ENCODE measurements at regions not wholly inside any gene's neighbourhood (a gene's known extent, or its start where the extent isn't known, plus 50 kb on each side); places are given as distances from the start of the nearest gene placed in this dataset.
"Not testable (repeated sequence)": the region's sequence is repeated elsewhere in the genome, so short reads cannot be mapped to it uniquely, and the experiment has no call there.

DNA sequence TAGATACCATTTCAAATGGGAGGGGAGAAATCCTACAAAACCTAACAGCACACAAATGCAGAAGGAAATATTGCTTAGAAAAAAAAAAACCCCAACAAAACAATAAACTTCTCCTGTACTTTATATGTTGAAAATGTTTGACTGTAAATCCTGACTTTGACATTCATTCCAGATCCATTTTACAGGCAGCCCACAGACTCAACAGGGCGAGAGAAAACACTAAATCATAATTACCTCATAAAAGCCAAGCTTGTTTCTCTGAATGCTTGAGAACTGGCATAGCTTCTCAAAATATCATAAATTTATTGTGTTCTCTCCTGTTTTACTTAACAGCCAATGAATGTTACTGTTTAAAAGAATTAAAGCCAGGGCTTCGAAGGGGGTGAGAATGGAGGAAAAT, 273.2 kb downstream of the CD83 start:
- no peak for DNase-seq (ENCODE audit: low read depth)

DNA sequence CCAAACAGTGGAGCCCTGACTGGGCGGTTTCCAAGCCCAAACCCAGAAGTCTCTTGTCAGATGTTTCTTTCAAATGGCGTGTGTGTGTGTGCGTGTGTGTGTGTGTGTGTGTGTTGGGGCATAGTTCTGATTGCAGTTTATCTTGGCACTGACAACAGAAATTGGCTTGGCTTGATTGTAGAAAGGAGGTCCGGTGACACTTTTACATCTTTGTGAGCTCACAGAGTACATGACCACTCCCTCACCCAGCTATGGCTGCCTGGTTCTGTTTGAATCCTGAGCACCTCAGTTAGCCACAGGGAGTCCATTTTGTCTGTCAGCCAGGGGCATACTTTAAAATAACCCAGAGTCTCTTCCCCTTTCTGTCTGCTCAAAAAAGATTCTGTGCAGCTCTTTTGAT, 276.3 kb downstream of the CD83 start:
- no peak for DNase-seq (ENCODE audit: low read depth)

DNA sequence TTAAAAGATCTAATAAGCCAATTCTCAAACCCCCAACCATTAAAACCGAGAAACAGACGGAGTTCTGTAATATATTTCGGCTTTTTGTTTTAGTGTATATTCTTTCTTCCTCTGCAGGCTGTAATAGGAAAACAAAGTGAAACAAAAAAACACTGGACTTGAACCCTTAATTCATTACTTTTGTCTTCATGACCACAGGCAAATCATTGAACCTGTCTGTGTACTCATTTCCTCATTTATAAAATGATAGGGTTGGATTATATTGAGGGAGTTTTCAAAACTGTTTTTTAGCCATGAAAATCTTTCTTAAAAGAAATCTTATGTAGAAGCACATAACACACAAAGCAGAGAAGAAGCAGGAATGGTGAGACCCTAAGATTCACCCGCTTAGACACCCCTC, 278.8 kb downstream of the CD83 start:
- DNase-seq (ENCODE audit: low read depth): no peak

DNA sequence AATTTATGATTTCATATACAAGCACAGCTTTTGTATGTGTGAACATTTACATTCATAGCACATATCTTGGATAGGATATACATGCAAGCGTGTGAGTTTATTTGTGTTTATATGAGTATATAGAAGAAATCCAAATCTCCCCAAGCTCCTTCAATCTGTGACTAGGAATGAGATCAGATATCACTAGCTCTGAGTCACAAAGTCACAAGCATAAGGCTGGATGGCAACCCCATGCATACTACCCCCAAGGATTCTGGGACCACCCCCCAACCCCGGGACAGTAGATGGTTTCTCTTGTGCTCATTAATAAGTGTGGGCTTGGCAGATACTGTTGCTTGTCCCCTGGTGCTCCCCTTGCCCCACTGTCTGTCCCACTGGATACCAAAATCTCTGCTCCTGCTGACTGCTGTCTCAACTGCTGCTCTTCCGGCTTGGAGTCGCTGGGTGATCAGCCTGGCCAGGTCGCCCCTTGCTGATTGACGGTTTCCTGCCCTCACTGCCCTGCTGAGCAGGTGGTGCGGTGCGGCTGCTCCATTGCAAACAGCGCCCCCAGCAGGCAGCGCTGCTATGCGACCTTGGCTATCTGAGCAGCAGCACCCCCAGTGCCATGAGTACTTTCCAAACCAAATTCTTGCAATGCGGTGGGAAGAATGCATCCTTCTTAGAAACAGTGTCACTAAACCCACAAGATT, 279.4 kb downstream of the CD83 start:
- no peak for DNase-seq (ENCODE audit: low read depth)

DNA sequence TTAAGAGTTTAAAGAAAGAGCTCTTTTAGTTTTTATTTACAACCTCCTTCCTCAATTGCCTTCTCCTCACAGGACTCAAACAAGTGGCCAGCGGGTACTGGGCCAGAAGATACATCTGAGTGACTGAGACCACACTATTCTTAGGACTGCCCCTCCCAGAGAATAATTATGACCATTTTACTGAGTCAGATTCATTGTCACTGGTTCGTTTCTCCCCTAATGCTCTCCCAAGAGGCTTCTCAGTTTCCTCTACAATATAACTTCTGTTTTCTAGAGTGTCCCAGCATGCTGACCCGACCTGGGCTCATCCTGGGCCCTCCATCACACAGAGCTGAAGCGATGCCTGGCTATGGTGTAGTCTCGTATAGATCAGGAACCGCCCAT, 279.9 kb downstream of the CD83 start:
- DNase-seq (ENCODE audit: low read depth): no peak

DNA sequence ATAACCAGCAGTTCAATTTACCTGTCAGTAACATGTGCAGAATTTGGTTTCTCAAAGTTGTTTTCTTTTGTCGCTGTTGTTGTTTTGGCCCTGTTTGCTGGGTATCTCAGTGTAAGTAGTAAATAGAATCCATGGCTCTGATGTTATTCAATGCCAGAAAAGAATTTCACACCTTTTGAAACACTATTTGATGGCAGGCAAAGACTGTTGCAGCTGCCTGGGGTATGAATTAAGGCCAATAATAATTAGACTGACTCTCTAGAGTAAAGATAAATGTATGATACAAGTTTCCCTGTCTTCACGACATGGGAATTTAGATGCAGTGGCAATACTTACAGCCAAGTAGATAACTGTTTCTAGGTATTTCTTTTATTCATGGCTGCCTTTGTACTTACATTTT, 281.4 kb downstream of the CD83 start:
- DNase-seq (ENCODE audit: low read depth): no peak

DNA sequence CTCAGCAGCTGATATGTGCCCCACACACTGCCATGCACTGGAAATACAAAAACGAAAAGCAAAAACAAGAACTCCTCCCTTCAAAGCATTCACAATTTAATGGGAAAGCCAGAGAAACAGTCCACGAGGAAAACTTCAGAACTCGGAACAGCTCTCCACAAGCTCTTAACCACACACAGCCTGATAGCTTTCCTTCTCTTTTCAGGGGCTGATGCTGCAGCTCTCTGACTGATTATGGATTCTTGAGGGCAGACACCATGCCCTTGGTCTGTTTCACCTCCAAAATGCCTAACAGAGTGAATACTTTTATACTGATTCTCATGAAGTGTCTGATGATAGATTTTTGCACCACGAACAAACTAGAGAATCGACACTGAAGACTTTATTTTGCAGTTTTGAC, 282.1 kb downstream of the CD83 start:
- no peak for DNase-seq (ENCODE audit: low read depth)

DNA sequence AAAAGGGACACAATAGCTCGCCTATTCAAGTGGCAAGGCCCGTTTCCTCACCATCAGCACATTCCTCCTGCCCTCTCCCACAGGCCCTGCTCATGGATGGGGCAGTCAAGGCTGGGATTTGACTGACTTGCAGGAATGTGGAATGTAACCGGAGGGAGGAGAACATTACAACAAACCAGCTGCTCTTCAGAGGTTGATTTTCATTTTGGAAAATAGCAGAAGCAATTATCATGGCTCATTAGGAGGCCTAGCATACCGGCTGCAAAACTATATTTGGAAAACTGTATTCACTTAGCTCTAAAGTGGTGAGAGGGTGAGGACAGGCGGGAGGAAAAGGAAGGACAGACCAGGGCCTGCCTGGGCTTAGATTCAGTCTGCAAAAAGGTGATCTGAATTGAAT, 283.7 kb downstream of the CD83 start:
- DNase-seq (ENCODE audit: low read depth): no peak

DNA sequence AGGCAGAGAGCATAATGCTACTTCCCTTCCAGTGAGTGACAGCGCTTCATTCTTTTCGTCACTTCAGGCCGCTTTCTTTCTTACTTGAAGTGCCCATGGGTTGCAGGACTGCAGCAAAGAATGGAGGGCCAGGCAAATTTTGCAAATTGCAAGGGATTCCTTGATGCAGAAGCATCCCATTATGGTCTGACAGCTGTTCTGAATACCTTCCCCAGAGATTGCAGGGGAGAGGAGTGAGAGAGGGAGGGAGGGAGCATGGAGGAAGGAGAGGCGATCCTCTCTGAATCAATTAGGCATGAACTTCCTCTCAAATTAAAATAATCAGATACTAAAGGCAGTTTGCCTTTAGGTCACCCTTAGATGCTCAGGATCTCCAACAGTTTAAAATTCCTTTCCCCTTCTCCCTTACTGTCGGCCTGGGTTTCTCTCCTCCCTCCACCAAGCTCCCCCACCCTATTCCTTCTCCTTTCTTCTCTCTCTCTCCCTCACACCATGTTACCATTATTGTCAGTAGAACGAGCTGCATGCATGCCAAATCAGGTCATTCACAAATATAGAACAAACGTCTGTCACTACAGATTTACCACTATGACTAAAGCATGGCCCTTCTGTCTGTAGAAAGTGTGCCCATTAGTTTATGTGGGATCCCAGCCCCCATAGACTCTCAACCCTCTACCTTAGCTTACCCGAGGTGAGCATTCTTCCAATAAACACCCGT, 289.2 kb downstream of the CD83 start:
- no peak for DNase-seq (ENCODE audit: low read depth)

DNA sequence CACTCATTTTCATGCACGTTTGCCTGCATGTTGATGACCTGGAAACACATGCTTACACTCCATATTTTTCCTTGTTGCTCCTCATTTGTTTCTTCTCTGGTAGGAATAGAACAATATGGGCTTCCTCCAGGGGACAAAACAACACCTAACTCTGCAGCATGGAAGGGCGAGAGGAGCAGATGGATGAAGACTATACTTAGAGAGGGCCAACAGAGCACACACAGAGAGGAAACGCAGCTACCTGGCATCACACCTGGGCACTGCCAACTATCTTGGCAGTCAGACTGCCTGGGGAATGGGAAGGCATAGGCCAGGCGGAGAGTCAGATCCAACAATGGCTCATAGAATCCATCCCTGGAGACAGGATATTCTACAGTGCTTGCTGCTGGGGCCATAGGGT, 290.9 kb downstream of the CD83 start:
- DNase-seq (ENCODE audit: low read depth): no peak

DNA sequence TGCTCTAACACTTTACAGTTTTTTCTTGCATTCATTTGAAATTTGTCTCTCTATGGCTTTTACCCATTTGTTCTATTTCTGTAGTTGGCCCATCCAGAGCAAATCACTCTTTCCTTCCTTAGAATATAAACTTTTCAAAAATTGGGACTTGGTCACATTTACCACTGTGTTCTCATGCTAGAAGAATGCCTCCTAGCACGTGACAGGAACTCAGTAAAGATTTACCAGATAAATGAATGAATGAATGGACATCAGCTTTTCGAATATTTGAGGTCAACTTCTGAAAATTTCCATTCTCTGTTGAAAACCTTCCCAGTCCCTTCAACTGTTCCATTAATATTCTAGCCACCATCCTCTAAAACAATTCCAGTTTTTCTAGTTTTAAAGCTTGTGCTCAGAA, 294.5 kb downstream of the CD83 start:
- no peak for DNase-seq (ENCODE audit: low read depth)

DNA sequence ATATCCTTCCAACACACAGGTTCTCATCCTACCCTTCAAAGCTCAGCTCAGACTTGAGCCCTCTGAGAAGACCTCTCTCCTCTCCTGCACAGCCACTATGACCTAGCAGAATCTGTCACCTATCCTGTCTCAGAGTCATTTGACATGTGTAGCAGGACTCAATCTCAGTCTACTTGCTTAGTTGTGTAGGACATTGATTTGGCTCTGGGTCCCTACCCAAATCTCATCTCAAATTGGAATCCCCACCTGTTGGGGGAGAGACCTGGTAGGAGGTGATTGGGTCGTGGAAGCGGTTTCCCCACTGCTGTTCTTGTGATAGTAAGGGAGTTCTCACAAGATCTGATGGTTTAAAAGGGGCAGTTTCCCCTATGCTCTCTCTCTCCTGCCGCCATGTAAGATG, 297.9 kb downstream of the CD83 start:
- DNase-seq (ENCODE audit: low read depth): no peak

DNA sequence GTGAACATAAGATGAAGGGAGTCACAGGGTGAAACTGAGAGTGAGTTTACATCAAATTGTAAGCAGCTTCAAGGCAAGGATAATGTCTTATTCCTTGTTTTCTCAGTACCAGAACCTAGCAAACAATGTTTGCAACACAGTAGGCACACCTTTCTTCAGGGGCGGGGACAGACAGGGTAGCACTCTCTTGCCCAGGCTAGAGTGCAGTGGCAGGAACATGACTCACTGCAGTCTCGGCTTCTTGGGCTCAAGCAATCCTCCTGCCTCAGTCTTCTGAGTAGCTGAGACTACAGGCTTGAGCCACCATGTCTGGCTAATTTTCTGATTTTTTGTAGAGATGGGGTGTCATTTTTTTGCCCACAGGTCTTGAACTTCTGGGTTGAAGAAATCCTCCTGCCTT, 299.8 kb downstream of the CD83 start:
- DNase-seq (ENCODE audit: low read depth): no peak

DNA sequence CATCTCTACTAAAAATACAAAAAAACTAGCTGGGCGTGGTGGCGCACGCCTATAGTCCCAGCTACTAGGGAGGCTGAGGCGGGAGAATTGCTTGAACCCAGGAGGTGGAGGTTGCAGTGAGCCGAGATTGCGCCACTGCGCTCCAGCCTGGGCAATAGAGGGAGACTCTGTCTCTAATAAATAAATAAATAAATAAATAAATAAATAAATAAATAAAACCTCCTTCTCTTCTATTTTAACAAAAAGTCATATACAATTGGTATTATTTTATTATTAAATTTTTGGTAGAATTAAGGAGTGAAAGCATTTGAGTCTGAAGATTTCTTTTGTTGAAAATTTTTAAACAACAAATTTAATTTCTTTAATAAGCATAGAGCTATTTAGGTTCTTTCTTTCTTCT, 301.7 kb downstream of the CD83 start:
- not testable (repeated sequence) for DNase-seq (ENCODE audit: low read depth)

DNA sequence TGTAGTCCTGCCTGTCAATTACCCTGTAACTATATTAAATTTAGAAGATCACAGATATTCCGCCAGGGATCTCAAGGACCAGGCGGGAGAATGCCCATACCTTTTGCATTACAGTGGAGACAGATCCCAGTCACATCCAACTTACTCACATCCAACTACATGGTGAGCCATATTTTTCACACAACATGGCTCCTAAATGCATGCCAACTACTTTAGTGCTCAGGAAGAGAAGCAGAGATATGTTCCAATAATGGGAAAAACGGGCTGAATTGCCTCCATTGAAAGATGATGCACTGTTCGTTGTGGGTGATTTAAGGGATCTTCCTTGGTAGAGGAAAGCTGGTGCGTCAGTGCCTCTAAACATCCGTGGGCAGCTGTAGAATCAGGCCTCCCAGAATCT, 304.5 kb downstream of the CD83 start:
- DNase-seq (ENCODE audit: low read depth): no peak

DNA sequence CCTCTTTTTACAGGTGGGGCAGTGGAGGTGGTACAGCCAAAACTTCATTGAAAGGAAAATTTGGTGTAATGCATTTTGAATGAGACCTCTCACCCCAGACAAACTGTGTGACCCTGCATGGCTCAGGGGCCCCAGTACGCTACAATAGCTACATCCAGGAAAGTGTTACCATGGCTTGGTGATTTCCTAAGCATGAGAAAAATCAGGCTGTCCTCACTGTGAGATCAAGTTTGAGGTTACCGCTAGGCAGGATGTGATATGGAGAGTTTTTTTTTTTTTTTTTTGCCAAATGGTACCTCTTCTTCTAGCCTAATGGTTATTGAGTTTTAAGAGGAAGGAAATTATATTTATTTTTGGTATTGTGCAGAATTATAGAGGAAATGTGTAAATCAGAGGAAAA, 305.3 kb downstream of the CD83 start:
- DNase-seq (ENCODE audit: low read depth): no peak

DNA sequence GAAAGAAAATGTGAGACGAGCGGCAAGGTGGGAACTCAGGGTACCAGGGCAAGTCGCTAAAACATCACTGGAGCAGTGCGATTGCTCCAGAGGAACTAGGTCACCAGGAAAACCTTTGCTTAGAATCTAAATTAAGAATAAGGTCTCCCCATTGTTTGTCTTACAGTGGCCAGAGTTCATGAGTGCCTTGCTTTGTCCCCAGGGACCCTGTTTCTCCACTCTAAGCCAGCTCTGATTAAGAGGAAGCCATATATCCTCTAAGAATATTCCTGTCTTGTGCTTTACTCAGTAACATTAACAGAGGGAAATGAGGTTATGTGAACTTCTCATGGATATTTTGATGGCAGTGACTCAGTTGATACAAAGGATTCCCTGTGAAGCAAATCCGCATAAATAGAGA, 305.8 kb downstream of the CD83 start:
- no peak for DNase-seq (ENCODE audit: low read depth)

DNA sequence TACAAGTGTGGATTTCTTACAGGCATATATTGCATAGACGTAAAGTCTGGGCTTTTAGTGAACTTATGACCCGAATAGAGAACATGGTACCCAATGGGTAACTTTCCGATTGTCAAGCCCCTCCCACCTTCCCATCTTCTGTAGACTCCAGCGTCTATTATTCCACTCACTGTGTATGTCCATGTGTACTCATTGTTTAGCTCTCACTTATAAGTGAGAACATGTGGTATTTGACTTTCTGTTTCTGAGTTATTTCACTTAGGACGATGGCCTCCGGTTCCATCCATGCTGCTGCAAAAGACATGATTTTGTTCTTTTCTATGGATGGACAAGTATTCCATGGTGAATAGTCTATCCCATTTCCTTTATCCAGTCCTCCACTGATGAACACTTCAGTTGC, 306.4 kb downstream of the CD83 start:
- no peak for DNase-seq (ENCODE audit: low read depth)

DNA sequence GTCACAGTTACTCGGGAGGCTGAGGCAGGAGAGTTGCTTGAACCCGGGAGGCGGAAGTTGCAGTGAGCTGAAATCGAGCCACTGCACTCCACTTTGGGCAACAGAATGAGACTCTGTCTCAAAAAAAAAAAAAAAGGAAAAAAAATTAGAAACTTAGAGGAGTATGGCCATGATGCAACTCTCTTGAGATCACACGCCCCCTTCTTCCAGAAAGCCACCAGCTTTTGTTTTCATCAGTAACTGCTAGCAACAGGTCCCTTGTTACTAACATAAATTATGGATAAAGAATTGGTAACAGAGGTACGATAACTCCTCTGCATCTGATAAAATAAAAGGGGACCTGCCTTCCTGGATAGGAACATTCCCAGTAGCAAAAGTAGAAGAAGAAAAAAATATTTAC, 308.2 kb downstream of the CD83 start:
- no peak for DNase-seq (ENCODE audit: low read depth)

DNA sequence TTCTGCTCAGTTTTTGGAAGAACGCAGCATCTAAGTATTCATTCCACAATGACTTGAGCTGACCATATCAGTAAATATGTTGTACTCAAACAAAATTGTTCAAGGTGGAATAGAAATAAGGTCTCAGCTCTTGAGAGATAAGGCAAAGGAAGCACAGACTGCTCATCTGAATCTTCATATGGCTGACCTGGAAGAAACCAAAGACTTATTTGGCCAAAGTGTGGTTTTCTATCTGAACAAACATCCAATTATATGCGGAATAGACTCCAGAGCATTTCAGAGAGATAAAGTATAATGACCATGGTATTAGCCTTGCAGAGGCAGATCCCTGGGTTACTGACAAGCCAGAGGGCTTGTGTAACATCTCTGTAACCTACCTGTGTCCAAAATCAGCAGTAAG, 308.7 kb downstream of the CD83 start:
- DNase-seq (ENCODE audit: low read depth): no peak

DNA sequence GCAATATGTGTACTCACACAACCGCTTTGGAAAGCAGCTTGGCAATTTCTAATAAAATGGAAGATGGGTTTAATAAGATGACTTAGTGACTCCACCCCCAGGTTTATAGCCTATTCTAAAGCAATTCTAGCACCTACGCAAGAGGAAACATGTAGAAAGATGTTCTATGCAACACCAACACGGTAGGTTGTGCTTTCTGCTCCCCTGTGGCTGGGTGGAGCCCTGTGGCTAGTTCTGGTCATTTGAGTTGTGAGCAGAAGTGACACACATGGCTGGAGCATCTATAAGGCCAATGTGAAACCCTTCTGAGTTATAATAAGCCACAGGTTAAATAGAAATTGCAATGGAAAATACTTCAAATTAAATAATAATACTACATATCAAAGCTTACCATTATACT, 310.7 kb downstream of the CD83 start:
- DNase-seq (ENCODE audit: low read depth): no peak

DNA sequence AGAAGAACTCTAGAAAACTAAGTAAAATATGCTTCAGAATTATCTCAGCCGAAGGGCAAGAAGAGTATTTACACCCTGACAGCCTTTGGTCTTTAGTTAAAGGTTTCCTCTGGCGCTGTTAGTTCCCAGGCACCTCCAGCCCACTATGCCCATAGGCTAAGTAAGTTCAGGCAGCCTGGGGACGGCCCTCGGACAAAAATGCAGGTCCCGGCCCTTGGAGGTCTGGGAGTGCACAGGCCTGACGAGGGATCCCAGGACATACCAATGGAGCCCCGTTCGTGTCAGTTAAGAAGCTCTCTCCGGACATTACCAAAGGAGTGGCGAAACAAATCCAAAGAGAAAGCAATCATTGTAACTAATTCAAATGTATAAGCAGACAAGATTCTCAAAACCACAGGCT, 311.8 kb downstream of the CD83 start:
- DNase-seq (ENCODE audit: low read depth): no peak

DNA sequence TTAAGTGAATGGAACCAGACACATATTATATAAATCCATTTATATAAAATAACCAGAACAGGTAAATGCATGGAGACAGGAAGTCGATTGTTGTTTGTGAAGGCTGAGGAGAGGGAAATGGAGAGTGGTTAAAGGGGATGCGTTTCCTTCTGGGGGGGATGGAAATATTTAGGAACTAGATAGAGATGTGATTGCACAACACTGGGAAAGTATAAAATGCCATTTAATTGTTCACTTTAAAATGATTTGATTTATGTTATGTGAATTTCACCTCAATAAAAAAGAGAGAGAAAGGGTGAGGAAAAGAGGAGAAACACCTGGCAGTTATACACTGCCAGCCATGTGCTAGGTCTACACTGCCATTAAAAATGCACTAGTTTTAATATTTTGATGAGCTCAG, 312.6 kb downstream of the CD83 start:
- DNase-seq (ENCODE audit: low read depth): no peak

Data from HS-5 (cell line).